ENCODE measurements at regions not wholly inside any gene's neighbourhood (a gene's known extent, or its start where the extent isn't known, plus 50 kb on each side); places are given as distances from the start of the nearest gene placed in this dataset.

- TF ChIP-seq CTCF (IDR thresholded peaks at IDR 0.05): no peak
- TF ChIP-seq ZFX (IDR thresholded peaks at IDR 0.05; ENCODE audit: borderline replicate concordance): no peak
Measured at GRCh38 chrX:151859481-151859880, 53.2 kb upstream of the MAGEA4 start.

All from 22Rv1 (cell line).